GM23248 (cell line): ENCODE measurements at regions not wholly inside any gene's neighbourhood (a gene's known extent, or its start where the extent isn't known, plus 50 kb on each side); places are given as distances from the start of the nearest gene placed in this dataset.

Experiments
- DNase-seq: peaks from one replicate; pipeline ENCODE4 v3.0.0-alpha.2; 2015
- H2AFZ ChIP-seq: fragments of 200-600 bp; sonication (generic); 2 replicates; pipeline ENCODE4 v1.6.1; 2016; ENCODE audit warnings: antibody characterized with exemption
- H3F3A ChIP-seq: fragments of 200-600 bp; sonication (generic); 2 replicates; pipeline ENCODE4 v1.6.1; 2016; ENCODE audit warnings: mild to moderate bottlenecking, antibody characterized with exemption, mixed run types; ENCODE audit not compliant: insufficient read depth
- H3K27ac ChIP-seq: fragments of 200-600 bp; sonication (generic); 2 replicates; pipeline ENCODE4 v1.5.1; 2016; ENCODE audit warnings: mild to moderate bottlenecking
- H3K27me3 ChIP-seq: fragments of 200-600 bp; sonication (generic); replicated peaks from 2 replicates; pipeline ENCODE4 v1.6.1; 2016; ENCODE audit warnings: mild to moderate bottlenecking; ENCODE audit not compliant: insufficient read depth
- H3K36me3 ChIP-seq: fragments of 200-600 bp; sonication (generic); 2 replicates; pipeline ENCODE4 v1.6.1; 2016; ENCODE audit warnings: low read depth, mild to moderate bottlenecking
- H3K4me1 ChIP-seq: fragments of 200-600 bp; sonication (generic); 2 replicates; pipeline ENCODE4 v1.6.1; 2016; ENCODE audit warnings: mild to moderate bottlenecking; ENCODE audit not compliant: insufficient read depth
- H3K4me2 ChIP-seq: fragments of 200-600 bp; sonication (generic); one replicate; pipeline ENCODE4 v1.6.1; 2016; ENCODE audit warnings: mild to moderate bottlenecking; ENCODE audit not compliant: unreplicated experiment
- H3K4me3 ChIP-seq: fragments of 200-600 bp; sonication (generic); 2 replicates; pipeline ENCODE4 v1.5.1; 2016; ENCODE audit warnings: mild to moderate bottlenecking
- H3K79me2 ChIP-seq: fragments of 200-600 bp; sonication (generic); 2 replicates; pipeline ENCODE4 v1.6.1; 2016; ENCODE audit warnings: mild to moderate bottlenecking; ENCODE audit not compliant: insufficient read depth
- H3K9ac ChIP-seq: fragments of 200-600 bp; sonication (generic); 2 replicates; pipeline ENCODE4 v1.6.1; 2016; ENCODE audit warnings: mild to moderate bottlenecking
- H3K9me2 ChIP-seq: fragments of 200-600 bp; sonication (generic); 2 replicates; pipeline ENCODE4 v1.6.1; 2016; ENCODE audit warnings: mixed run types, mild to moderate bottlenecking, moderate library complexity; ENCODE audit not compliant: insufficient read depth
- H3K9me3 ChIP-seq: fragments of 200-600 bp; sonication (generic); one replicate; pipeline ENCODE4 v1.6.1; 2017; ENCODE audit warnings: low read depth
- H4K20me1 ChIP-seq: fragments of 200-600 bp; sonication (generic); 2 replicates; pipeline ENCODE4 v1.6.0; 2016; ENCODE audit not compliant: insufficient read depth
- EZH2 ChIP-seq: fragments of 200-600 bp; sonication (generic); IDR thresholded peaks from 2 replicates; pipeline ENCODE4 v1.6.1; 2018; ENCODE audit warnings: antibody characterized with exemption, mild to moderate bottlenecking; ENCODE audit not compliant: insufficient read depth, poor library complexity, severe bottlenecking
- EZH2phosphoT487 ChIP-seq: fragments of 200-600 bp; sonication (generic); IDR thresholded peaks from 2 replicates; pipeline ENCODE4 v1.6.1; 2018; ENCODE audit warnings: antibody characterized with exemption, moderate library complexity, mild to moderate bottlenecking, low read depth; ENCODE audit not compliant: insufficient read depth
- WGBS, 2 experiments: methylation state at CpG; one replicate each; pipeline ENCODE4 v1.1.6; 2015 to 2017; ENCODE audit warnings: low lambda C conversion rate in 2 of 2, low coverage in 1 of 2; ENCODE audit errors: missing lambda C conversion rate in 2 of 2; 5-methylcytosine and 5-hydroxymethylcytosine counted together
- in situ Hi-C: fragments of 300-500 bp; cut with MboI; formaldehyde crosslinking; loops from 2 replicates; pipeline ENCODE4 v1.15.0; 2020

DNA sequence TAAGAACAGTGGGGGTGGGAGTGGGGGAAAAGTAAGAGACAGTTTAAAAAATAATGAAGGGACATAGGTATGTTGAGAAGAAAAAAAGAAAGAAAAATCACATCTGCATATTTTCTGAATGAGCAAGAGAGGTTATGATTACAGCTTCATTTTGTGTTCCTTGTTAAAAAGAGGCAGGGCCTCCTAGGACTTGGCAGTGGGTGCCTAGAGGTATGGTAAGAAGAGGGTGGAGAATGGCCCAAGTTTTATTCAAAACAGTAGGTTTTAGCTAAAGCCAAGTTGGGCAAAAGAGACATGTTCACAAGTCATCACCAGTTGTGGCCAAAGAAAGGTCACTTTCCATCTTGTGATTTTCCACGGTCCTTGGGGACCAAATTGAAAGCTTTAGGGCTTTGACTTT lies 643.4 kb downstream of the CCDC171 start:
- Histone ChIP-seq H2AFZ (peak overlapping the region; percentile 2; the same call in 1 of the 2 replicates), H3K9me2 (no peaks in the 10 kb centered on the region), H3K27me3 (no peaks in the 10 kb centered on the region), H3K36me3 (no peaks in the 10 kb centered on the region), H3F3A (peaks cover 12% of the 10 kb centered on the region), H3K4me2 (no peak overlapping the region), H3K9ac (no peak overlapping the region), H3K9me3 (no peaks in the 10 kb centered on the region), H3K79me2 (no peaks in the 10 kb centered on the region), H3K4me1 (peaks cover 28% of the 10 kb centered on the region), H4K20me1 (no peaks in the 10 kb centered on the region), H3K27ac (no peak overlapping the region), H3K4me3 (no peak overlapping the region)
- in situ Hi-C loops = no loop called here
- TF ChIP-seq EZH2phosphoT487 (no peak), EZH2 (no peak)
- 10 to 18% methylated on average over 1 of the region's 1 CpG for WGBS, 2 experiments
- DNase-seq = no peak

GRCh38 chr9:16197578-16198370 lies 644.9 kb downstream of the CCDC171 start:
- no peak for DNase-seq
- no peak overlapping the region for H3K4me3 ChIP-seq

DNA sequence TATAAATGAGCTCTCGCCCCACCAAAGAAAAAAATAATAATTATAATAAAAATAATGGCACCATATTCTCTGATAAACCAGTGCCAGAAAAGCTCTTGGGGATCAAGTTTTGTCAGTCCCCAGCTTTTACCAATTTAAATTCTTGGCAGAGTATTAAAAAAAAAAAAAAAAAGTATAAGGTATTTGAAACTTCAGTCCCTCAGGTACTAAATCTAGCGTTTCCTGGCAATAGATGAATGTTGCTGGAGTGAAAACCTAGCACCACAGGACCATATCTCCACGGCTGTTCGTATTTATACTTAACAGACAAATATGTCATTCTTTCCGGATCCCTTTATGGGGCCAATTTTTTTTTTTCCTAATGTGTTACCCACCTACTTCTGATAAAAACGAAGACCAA lies 646.2 kb downstream of the CCDC171 start:
- H3K9me2 ChIP-seq = no peaks in the 10 kb centered on the region
- no peaks in the 10 kb centered on the region for H3K36me3 ChIP-seq
- no peaks in the 10 kb centered on the region for H4K20me1 ChIP-seq
- 91 to 94% methylated on average over 6 of the region's 6 CpGs for WGBS, 2 experiments
- no peak overlapping the region for H3K4me2 ChIP-seq
- no peaks in the 10 kb centered on the region for H3K27me3 ChIP-seq
- H3K9ac ChIP-seq = no peak overlapping the region
- no peaks in the 10 kb centered on the region for H3K9me3 ChIP-seq
- H3K79me2 ChIP-seq = no peaks in the 10 kb centered on the region
- H2AFZ ChIP-seq = no peak overlapping the region
- peaks cover 11% of the 10 kb centered on the region; the same call in 1 of the 2 replicates for H3F3A ChIP-seq
- no peak for DNase-seq
- H3K4me1 ChIP-seq = peaks cover 26% of the 10 kb centered on the region
- in situ Hi-C loops = no loop called here
- no peak overlapping the region for H3K4me3 ChIP-seq
- no peak overlapping the region for H3K27ac ChIP-seq
- TF ChIP-seq EZH2 = no peak
- TF ChIP-seq EZH2phosphoT487 = no peak

More at GRCh38 chr9:16197578-16198370, 644.9 kb downstream of the CCDC171 start:
- H4K20me1 ChIP-seq = no peaks in the 10 kb centered on the region
- TF ChIP-seq EZH2phosphoT487 = no peak
- no peak for TF ChIP-seq EZH2
- H3K27ac ChIP-seq = no peak overlapping the region
- H3K4me2 ChIP-seq = no peak overlapping the region
- H3F3A ChIP-seq = no peaks in the 10 kb centered on the region
- peaks cover 22% of the 10 kb centered on the region for H3K4me1 ChIP-seq
- WGBS, 2 experiments = 76 to 77% methylated on average over 20 of the region's 20 CpGs
- no peaks in the 10 kb centered on the region for H3K79me2 ChIP-seq
- in situ Hi-C loops = no loop called here
- H3K9ac ChIP-seq = no peak overlapping the region
- H3K9me3 ChIP-seq = no peaks in the 10 kb centered on the region
- H3K27me3 ChIP-seq = no peaks in the 10 kb centered on the region
- no peaks in the 10 kb centered on the region for H3K36me3 ChIP-seq
- H2AFZ ChIP-seq = peak overlapping the region; percentile 32
- no peaks in the 10 kb centered on the region for H3K9me2 ChIP-seq

- peaks cover 24% of the 10 kb centered on the region for H3K4me1 ChIP-seq
- H3K79me2 ChIP-seq = no peaks in the 10 kb centered on the region
- H3K9me3 ChIP-seq = no peaks in the 10 kb centered on the region
- H3K4me3 ChIP-seq = no peak overlapping the region
- H3F3A ChIP-seq = peaks cover 11% of the 10 kb centered on the region; the same call in 1 of the 2 replicates
- no peaks in the 10 kb centered on the region for H3K36me3 ChIP-seq
- H4K20me1 ChIP-seq = no peaks in the 10 kb centered on the region
- H3K27ac ChIP-seq = no peak overlapping the region
- H3K9ac ChIP-seq = no peak overlapping the region
- H3K27me3 ChIP-seq = no peaks in the 10 kb centered on the region
- H3K9me2 ChIP-seq = no peaks in the 10 kb centered on the region
- no peak for TF ChIP-seq EZH2phosphoT487
- TF ChIP-seq EZH2 = no peak
- no peak for DNase-seq
- WGBS, 2 experiments = 89 to 91% methylated on average over 1 of the region's 1 CpG
- no peak overlapping the region for H3K4me2 ChIP-seq
- peak overlapping the region; percentile 63; the same call in 1 of the 2 replicates for H2AFZ ChIP-seq
- in situ Hi-C loops = no loop called here
Measured at GRCh38 chr9:16202221-16202620, 649.4 kb downstream of the CCDC171 start.
